H1 (cell line): ENCODE measurements at regions not wholly inside any gene's neighbourhood (a gene's known extent, or its start where the extent isn't known, plus 50 kb on each side); places are given as distances from the start of the nearest gene placed in this dataset.

ENCODE experiments used
- MAFK ChIP-seq: IDR thresholded peaks from 2 replicates; pipeline ENCODE4 v1.6.1; 2012; ENCODE audit warnings: low read depth, mild to moderate bottlenecking, improper control_type of control experiment, low read length
- TAF7 ChIP-seq: optimal IDR thresholded peaks from 2 replicates; pipeline ENCODE3; 2011; ENCODE audit warnings: low read depth, mild to moderate bottlenecking, inconsistent platforms, low read length, moderate library complexity, borderline replicate concordance
- TBP ChIP-seq: IDR thresholded peaks from 2 replicates; pipeline ENCODE4 v1.6.1; 2011; ENCODE audit warnings: low read depth, low read length, improper control_type of control experiment
- TF ChIP-seq, protein P1 (sequence below): fragments of 300-600 bp; sonication (generic); IDR thresholded peaks from 2 replicates; pipeline ENCODE4 v1.7.1; 2012; ENCODE audit warnings: low read length, moderate library complexity, mild to moderate bottlenecking, inconsistent platforms; ENCODE audit not compliant: insufficient replicate concordance
- TF ChIP-seq, protein P2 (sequence below): IDR thresholded peaks from 2 replicates; pipeline ENCODE4 v1.6.1; 2011; ENCODE audit warnings: low read depth, mild to moderate bottlenecking, low read length; ENCODE audit not compliant: insufficient read depth

DNA sequence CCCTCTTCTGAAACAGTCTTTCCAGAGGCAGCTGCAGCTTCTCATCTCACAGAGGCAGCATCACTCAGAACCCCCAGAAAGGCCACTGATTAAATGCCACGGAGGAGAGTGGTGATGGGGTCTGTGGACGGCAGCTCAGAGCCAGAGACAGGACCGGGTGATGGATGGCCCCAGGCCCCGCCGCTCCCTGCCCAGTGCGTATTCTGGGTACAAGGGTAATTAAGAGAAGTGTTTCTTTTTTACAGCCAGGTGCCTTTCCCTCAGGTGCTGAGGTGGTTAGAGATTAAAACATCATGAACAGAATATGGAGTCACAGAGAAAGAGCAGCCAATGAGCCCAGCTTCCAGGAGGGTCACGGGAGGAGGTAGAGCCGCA, 434.5 kb downstream of the PREX1 start (continued):
- TF ChIP-seq MAFK: no peak
- TF ChIP-seq, protein P1, sequence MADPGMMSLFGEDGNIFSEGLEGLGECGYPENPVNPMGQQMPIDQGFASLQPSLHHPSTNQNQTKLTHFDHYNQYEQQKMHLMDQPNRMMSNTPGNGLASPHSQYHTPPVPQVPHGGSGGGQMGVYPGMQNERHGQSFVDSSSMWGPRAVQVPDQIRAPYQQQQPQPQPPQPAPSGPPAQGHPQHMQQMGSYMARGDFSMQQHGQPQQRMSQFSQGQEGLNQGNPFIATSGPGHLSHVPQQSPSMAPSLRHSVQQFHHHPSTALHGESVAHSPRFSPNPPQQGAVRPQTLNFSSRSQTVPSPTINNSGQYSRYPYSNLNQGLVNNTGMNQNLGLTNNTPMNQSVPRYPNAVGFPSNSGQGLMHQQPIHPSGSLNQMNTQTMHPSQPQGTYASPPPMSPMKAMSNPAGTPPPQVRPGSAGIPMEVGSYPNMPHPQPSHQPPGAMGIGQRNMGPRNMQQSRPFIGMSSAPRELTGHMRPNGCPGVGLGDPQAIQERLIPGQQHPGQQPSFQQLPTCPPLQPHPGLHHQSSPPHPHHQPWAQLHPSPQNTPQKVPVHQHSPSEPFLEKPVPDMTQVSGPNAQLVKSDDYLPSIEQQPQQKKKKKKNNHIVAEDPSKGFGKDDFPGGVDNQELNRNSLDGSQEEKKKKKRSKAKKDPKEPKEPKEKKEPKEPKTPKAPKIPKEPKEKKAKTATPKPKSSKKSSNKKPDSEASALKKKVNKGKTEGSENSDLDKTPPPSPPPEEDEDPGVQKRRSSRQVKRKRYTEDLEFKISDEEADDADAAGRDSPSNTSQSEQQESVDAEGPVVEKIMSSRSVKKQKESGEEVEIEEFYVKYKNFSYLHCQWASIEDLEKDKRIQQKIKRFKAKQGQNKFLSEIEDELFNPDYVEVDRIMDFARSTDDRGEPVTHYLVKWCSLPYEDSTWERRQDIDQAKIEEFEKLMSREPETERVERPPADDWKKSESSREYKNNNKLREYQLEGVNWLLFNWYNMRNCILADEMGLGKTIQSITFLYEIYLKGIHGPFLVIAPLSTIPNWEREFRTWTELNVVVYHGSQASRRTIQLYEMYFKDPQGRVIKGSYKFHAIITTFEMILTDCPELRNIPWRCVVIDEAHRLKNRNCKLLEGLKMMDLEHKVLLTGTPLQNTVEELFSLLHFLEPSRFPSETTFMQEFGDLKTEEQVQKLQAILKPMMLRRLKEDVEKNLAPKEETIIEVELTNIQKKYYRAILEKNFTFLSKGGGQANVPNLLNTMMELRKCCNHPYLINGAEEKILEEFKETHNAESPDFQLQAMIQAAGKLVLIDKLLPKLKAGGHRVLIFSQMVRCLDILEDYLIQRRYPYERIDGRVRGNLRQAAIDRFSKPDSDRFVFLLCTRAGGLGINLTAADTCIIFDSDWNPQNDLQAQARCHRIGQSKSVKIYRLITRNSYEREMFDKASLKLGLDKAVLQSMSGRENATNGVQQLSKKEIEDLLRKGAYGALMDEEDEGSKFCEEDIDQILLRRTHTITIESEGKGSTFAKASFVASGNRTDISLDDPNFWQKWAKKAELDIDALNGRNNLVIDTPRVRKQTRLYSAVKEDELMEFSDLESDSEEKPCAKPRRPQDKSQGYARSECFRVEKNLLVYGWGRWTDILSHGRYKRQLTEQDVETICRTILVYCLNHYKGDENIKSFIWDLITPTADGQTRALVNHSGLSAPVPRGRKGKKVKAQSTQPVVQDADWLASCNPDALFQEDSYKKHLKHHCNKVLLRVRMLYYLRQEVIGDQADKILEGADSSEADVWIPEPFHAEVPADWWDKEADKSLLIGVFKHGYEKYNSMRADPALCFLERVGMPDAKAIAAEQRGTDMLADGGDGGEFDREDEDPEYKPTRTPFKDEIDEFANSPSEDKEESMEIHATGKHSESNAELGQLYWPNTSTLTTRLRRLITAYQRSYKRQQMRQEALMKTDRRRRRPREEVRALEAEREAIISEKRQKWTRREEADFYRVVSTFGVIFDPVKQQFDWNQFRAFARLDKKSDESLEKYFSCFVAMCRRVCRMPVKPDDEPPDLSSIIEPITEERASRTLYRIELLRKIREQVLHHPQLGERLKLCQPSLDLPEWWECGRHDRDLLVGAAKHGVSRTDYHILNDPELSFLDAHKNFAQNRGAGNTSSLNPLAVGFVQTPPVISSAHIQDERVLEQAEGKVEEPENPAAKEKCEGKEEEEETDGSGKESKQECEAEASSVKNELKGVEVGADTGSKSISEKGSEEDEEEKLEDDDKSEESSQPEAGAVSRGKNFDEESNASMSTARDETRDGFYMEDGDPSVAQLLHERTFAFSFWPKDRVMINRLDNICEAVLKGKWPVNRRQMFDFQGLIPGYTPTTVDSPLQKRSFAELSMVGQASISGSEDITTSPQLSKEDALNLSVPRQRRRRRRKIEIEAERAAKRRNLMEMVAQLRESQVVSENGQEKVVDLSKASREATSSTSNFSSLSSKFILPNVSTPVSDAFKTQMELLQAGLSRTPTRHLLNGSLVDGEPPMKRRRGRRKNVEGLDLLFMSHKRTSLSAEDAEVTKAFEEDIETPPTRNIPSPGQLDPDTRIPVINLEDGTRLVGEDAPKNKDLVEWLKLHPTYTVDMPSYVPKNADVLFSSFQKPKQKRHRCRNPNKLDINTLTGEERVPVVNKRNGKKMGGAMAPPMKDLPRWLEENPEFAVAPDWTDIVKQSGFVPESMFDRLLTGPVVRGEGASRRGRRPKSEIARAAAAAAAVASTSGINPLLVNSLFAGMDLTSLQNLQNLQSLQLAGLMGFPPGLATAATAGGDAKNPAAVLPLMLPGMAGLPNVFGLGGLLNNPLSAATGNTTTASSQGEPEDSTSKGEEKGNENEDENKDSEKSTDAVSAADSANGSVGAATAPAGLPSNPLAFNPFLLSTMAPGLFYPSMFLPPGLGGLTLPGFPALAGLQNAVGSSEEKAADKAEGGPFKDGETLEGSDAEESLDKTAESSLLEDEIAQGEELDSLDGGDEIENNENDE: no peak
- TF ChIP-seq TAF7: no peak
- TF ChIP-seq, protein P2, sequence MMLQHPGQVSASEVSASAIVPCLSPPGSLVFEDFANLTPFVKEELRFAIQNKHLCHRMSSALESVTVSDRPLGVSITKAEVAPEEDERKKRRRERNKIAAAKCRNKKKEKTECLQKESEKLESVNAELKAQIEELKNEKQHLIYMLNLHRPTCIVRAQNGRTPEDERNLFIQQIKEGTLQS: no peak
- no peak for TF ChIP-seq TBP
